ENCODE measurements at regions not wholly inside any gene's neighbourhood (a gene's known extent, or its start where the extent isn't known, plus 50 kb on each side); places are given as distances from the start of the nearest gene placed in this dataset.

DNA sequence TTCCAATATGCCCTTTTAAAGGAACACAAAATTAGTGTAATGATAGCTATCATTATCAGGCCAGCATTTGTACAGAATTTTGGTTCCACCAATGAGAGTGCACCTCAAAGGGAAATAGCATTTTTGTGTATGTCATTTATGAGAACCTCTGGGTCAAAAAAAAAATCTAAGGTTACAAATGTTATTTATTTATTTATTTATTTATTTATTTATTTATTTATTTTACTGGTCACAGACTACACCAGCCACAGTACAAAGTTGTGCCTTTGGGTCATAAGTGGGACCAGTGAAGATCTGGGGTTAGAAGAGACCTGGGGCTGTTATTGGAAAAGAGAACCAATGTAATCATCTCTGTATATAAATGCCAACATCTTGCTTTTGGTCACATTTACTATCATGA lies 523.9 kb downstream of the CETN3 start:
- TF ChIP-seq, protein P1, sequence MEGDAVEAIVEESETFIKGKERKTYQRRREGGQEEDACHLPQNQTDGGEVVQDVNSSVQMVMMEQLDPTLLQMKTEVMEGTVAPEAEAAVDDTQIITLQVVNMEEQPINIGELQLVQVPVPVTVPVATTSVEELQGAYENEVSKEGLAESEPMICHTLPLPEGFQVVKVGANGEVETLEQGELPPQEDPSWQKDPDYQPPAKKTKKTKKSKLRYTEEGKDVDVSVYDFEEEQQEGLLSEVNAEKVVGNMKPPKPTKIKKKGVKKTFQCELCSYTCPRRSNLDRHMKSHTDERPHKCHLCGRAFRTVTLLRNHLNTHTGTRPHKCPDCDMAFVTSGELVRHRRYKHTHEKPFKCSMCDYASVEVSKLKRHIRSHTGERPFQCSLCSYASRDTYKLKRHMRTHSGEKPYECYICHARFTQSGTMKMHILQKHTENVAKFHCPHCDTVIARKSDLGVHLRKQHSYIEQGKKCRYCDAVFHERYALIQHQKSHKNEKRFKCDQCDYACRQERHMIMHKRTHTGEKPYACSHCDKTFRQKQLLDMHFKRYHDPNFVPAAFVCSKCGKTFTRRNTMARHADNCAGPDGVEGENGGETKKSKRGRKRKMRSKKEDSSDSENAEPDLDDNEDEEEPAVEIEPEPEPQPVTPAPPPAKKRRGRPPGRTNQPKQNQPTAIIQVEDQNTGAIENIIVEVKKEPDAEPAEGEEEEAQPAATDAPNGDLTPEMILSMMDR (IDR thresholded peaks at IDR 0.05) = no peak
- TF ChIP-seq POLR2AphosphoS5 (IDR thresholded peaks at IDR 0.05; ENCODE audit: insufficient read depth in 1 of 2, low read depth in 1 of 2) = no peak
- no peak for TF ChIP-seq POLR2A (IDR thresholded peaks at IDR 0.05)
